PFSK-1 (cell line): ENCODE measurements at regions not wholly inside any gene's neighbourhood (a gene's known extent, or its start where the extent isn't known, plus 50 kb on each side); places are given as distances from the start of the nearest gene placed in this dataset.

Source experiments
- FOXP2 ChIP-seq: optimal IDR thresholded peaks from 2 replicates; pipeline ENCODE3; 2011; ENCODE audit warnings: borderline replicate concordance, control low read depth, inconsistent platforms; ENCODE audit not compliant: insufficient read depth; ENCODE audit errors: extremely low read length, extremely low read depth
- POLR2AphosphoS5 ChIP-seq: IDR thresholded peaks from 2 replicates; pipeline ENCODE4 v1.6.1; 2012; ENCODE audit warnings: low read depth, mild to moderate bottlenecking, control low read depth, low read length, moderate library complexity
- REST ChIP-seq, 2 experiments: IDR thresholded peaks; 2 replicates each; pipeline versions ENCODE4 v1.6.1 to v1.8.0; 2011 to 2012; ENCODE audit warnings: low read depth in 2 of 2, low read length in 2 of 2, control low read depth in 1 of 2, inconsistent platforms in 1 of 2, mild to moderate bottlenecking in 1 of 2, moderate library complexity in 1 of 2; ENCODE audit not compliant: insufficient read depth in 1 of 2
- SIN3A ChIP-seq: IDR thresholded peaks from 2 replicates; pipeline ENCODE4 v1.6.1; 2012; ENCODE audit warnings: mild to moderate bottlenecking, low read length, moderate library complexity, borderline replicate concordance; ENCODE audit not compliant: insufficient read depth
- TAF1 ChIP-seq: IDR thresholded peaks from 2 replicates; pipeline ENCODE4 v1.6.1; 2012; ENCODE audit warnings: low read length, control low read depth, borderline replicate concordance; ENCODE audit not compliant: insufficient read depth

GRCh38 chr1:182286761-182287160, 104.8 kb downstream of the GLUL start:
- TF ChIP-seq POLR2AphosphoS5 (no peak), TAF1 (no peak), REST (IDR thresholded peaks at IDR 0.05; ENCODE audit: insufficient read depth in 1 of 2, low read depth in 2 of 2, low read length in 2 of 2) (no peak), SIN3A (no peak), FOXP2 (no peak)
